Fibroblast of skin of left biceps (primary cell): ENCODE measurements at regions not wholly inside any gene's neighbourhood (a gene's known extent, or its start where the extent isn't known, plus 50 kb on each side); places are given as distances from the start of the nearest gene placed in this dataset.

Source experiments
- DNase-seq, 2 experiments: peaks; one replicate each; pipeline ENCODE4 v3.0.0-alpha.2; 2013; ENCODE audit warnings: low read depth in 2 of 2

DNA sequence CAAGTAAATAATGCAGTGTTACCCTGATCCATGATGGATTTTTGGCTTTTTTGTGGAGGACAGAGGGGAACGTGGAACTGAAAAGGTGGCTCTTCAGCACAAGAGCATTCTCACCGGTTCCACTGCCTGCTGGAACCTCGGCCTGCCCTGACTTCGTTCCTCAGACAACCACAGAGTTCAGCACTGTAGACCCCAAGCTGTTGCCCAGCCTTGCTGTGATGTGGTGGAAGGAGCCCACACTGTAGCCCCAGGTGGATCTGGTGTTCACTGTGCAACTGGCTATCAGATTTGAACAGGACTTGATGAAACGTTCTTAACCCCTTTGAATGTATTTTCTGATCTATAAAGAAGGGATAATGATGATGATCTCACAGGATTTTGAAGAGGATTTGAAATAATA lies 293.5 kb downstream of the TRIB2 start:
- DNase-seq: no peak

DNA sequence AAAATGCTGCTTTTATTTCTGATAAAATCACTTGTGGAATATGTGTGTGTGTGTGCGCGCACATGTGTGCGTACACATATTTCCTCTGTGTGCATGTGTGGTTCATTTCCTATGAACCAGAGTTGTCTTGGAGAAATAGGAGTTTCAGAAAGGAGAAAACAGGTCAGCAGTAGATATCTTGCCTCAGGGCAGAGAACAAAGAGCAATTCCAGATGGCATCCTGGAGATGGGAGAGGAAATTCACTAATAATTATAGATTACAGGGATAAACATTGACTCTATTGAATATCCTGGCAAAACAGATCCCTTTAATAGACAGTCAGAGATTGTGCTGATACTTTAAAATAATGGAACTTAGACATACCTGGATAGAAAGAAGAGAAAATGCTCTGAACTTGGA lies 298.0 kb downstream of the TRIB2 start:
- no peak for DNase-seq

DNA sequence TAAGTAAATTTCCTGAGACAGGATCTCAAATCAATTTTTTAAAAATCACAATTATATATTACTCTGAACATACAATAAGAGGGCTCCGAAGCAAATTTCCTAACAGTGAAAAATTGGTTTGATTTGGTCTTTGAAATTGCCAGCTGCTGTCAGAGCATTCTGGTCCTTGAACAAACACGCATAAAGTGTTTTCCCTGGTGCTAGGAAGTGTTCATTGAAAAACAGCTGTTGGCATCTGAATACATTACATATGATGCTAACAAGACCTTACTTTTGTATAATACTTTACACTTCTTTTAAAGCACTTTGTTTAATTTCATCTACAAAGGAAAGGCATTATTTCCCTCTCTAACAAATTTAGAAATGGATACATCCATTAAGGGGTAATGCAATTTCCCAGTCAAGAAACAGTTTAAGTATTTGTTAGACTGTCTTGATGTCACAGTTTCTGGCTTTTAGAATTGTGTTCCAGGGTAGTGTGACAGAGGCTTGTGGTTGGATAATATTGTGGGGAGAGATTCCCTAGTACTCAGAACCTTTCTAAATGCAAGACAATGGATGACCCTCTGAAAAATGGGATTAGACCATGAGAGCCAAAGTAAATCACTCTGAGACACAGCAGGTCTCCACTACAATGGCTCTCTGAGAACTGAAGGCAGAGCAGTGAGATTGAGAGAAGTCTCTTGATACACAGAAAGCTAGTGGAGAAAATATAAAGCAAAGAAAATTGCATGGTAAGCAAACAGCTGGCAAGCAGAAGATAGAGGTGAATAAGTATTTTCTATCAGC lies 299.0 kb downstream of the TRIB2 start:
- no peak for DNase-seq

DNA sequence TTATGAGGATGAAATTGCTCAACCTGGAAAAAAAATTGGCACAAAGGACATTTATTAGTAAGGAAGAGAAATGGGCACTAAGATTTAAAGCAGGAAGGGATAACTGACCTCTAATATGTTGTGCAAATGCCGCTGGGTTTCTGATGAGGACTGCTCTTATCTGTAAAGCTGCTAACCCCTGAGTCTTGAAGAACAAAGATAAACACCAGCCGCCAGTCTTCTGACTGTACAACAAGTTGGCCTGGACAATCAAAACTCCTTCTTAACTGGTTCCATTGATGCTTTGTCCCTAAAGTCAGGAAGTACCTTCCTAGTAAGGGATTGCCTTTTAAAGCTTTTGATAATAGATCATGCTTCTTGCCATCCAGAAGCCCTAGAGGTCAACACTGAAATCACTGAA lies 301.8 kb downstream of the TRIB2 start:
- DNase-seq: no peak

DNA sequence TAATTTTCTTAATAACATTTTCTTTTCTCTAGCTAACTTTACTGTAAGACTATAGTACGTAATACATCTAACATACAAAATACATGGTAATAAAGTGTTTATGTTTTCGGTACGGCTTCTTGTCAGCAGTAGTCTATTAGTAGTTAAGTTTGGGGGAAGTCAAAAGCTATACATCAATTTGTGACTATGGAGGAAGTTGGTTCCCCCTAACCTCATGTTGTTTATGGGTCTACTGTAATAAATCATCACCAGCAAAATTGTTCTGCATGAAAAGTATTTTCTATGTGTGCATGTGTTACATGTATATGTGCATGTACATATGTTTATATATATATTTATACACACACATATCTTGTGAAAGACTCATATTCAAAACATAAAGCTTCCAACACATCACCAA lies 303.0 kb downstream of the TRIB2 start:
- DNase-seq: no peak

DNA sequence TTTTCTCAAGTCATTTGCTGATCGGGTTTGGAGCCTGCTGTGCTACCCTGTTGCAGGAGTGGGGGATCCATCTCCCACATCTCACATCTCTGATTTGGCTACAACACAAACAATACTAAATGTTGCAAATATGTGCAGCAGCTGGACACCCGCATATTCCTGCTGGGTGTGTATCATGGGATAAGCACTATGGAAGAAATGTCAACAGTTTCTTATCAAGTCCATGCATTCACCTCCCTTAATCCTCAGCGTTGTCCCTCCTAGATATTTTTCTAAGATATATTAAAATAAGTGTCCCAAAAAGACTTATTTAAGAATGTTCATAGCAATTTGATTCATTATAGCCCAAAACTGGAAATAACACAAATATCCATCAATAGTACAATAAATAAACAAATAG lies 303.7 kb downstream of the TRIB2 start:
- DNase-seq: no peak

DNA sequence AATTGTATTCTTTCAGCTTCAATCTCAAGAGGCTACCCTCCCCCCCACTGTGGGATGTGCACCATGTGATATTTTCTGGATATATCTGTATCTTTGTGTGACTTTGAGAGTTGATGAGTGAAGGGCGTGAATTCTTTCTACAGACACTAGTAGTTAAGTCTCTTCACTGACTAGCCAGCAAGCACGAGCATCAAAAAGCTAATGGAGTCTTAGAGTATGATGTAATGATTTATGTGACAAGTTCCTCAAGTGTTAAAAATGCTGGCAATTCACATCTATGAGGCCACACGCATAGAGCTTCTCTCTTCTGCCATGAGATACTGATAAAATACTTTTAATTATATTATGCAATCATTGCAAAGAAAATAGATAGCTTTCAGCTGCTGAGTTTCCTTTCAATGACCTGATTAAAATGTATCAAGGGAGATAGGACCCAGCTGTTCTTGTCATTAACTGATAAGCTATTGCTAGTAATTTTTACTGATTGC lies 304.8 kb downstream of the TRIB2 start:
- peak; percentile 15 to 35 for DNase-seq

DNA sequence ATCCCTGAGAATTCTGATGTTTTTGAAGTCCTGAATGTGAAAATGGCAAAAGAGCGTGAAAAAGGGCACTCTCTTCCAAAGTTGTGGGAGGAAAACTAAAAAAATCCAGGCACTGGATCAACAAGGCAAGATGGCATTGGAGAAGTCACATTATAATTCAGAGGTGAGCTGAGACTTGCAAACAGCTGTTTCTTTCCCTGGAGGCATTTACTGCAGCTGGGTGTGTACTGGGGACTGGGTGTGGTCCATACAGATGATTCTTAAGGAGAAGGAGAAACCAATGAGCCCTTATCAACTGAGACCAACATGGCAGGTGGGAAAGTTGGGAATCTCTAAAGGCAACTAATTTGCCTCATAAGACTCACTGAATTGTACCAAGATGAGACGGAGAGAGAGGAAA lies 313.9 kb downstream of the TRIB2 start:
- DNase-seq: no peak

DNA sequence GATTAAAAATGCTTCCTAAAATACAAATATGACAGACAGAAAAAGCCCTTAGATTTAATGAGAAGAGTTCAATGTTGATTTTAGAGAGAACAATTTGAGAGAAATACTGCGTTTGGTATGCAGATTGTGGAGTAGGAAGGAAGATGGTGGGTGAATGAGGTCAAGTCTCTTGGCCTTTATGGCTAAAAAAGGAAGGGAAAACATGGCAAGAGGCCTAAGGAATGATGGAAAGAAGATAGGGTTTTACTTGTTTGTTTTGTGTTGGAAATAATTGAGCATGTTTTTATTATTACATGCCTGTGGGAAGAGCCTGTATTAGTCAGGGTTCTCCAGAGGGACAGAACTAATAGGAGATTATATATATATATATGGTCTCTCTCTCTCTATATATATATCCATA lies 318.1 kb downstream of the TRIB2 start:
- DNase-seq: no peak

DNA sequence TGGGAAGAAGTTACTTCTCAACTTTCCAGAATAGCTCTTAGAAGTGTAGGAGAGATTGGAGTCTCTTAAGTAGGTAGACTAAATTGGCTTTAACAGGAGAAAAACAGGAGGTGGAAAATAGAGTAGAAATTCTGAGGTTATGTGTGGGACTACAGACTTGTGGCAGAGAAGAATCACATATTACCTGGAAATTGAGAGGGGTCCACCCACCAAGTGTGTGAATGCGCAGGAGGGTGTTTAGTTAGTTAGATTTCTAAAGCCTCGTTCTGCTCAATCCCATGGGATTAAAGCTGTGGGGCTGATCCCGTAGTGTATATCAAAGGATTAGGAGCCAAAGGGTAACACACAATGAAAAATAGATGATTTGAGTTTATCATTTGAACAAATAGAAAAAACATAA lies 319.1 kb downstream of the TRIB2 start:
- DNase-seq: no peak

DNA sequence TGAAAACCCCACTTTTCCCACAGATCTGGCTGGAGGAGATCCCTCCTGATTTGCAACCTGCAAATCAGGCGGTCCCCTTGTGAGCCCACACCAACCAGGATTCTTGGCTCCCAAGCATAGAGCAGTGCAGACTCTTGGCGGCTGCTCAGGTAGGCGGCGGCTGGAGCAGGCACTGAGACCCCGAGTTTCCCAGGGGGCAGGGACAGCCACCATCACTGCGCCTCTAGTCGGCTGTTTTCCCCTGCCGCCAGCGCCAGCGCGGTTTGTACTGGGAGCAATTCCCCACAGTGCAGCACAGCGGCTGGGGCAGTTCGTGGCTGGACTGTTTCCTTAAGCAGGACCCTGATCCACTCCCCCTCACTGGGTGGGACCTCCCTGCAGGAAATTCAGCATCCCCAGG lies 323.3 kb downstream of the TRIB2 start:
- DNase-seq: no peak

DNA sequence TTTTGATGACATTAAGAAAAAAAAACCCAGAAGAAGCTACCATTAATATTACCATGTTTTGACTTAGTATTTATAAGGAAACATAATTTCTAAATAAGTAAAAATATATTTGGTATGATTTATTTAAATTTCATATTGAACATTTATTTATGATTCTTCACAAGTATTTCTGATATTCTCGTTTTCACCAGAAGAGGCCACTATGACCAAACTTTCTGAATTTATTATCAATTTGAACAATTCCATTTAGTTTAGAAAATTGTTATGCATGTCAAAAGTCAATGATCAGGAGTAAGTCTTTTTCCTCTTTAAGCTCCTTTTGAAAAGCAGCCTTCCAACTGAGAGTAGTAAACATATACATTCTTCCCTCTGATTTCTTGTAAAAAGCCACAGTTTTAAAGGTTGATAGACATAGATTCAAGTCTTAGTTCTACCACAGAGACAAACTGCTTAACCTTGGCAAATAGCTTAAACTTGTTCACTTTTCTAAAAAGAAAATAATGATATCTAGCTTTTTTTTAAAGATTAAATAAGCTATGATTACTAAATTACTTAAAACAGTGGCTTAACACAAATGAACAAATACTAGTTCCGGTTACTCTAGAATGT lies 329.9 kb downstream of the TRIB2 start:
- DNase-seq: no peak

DNA sequence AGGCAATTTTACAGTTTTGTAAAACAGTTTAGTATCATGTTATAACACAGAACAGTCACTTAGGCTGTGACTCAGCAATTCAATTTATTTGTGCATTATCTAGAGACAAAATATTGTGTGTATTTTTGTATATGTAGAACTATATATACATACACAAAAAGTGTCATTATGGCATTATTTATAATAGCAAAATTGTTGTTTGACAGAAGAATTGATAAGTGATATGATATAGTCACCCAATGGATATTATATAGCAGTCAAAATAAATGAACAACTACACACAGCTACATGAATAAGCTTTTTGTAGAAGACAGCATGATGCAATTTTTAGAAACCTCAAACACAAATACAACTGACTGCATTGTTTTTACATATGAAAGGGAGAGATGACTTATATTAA lies 334.0 kb downstream of the TRIB2 start:
- DNase-seq: no peak

DNA sequence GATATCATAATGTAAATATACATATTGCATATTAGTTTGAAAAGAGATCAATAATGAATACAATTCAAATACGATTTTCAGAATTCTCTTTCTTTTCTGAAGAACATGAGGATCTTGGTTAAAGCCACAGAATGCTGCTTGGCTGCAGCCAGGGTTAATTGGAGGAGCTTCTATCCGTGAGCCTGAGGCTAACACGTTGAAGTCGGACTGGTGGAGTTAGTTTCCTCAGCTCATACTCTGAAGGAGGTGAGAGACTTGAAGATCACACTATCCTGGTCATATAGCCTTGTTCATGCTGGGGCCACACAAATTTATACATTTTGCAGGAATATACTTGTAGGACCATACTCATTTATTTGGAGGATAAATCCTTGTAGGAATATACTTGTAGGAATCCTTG lies 335.8 kb downstream of the TRIB2 start:
- DNase-seq: no peak

DNA sequence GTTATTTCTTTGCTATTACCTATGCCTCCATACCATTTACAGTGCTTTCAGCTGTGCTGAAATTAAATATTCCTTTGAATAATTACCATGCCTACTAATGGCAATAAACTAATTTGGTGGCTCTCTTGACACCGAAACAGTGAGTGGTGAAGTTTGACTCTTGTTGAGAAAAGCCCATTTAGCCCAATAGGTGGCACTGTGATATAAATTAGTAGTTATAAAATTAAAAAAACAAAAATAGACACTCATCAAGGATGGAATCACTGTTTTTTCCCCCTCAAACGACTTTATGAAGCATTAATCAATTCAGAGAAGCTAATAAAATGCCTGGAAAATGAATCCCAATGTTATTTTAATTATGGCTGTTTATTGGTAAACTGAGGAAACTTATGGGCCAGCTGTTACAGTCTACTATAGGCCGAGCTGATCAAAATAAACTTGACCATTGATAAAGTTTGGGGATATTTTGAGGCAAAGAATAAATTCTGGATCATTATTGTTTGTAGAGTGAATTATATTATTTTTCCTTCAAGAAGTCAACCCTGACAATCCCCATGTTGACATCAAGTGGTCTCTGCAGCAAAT lies 339.6 kb downstream of the TRIB2 start:
- DNase-seq: no peak

DNA sequence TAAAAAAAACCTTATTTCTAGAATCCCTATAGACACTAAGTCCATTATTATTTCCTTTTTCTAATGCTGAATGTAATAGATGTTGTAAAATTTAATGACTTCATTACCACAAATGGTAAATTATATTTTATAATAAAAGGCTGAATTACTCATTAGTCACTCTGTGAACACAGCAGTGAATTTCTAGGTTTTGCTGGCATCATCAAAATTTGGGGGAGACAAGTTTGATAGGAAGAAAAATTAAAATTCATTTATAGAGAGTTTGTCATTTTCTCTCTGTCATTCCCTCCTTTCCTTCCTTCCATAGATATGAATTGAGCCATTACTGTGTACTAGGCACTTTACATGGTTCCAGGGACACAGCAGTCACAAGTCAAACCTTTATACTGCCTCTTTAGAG lies 340.9 kb downstream of the TRIB2 start:
- DNase-seq: no peak

DNA sequence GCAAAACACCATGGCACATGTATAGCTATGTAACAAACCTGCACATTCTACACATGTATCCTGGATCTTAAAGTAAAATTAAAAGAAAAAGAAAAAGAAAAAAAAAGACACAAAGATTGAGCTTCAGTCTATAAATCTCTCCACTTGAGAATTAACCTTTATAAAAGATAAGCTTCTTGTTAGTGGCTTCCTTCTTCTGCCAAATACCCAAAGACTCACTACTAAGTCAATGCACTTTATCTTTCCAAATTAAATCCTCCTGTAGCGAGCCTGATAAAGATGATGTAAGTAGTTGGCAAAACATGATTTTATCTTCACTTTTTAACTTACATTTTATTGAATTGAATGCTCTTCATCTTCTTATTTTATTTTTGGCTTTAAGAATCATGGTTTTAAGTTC lies 349.9 kb downstream of the TRIB2 start:
- no peak for DNase-seq

DNA sequence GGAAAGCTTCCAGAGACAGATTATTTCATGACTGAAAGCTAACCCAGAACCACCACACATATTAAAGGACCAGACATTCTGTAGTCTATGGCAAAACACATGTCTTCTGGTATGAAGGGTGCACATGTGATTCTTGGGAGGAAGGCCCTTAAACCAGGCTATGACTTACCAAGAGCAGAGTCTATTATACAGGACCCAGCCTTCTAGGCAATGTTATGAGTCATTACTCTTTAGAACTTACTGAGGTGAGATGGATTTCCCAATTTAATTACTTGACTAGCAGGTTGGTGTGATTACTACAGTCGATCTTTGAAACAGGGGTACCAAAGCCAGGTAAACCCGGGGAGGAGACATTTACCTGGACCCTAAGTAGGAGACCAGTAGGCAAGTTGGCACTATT lies 350.8 kb downstream of the TRIB2 start:
- DNase-seq: no peak

DNA sequence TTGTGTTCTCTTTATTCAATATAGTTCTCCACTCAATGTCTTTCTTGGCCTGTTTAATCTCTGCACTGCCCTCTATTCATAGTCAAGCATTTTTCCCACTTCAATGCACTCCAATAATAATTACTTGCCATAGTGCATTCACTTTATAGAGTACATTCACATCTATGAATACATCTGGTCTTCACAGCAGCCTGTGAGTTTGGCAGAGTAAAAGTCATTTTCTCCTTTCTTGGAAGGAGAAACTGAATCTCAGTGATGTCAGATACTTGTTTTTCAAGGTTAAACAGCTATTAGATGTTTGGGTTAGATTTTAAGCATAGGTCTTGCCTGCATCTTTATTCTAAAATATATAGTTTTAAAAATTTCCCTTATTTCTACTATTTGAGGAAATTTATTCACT lies 373.2 kb downstream of the TRIB2 start:
- DNase-seq: no peak

DNA sequence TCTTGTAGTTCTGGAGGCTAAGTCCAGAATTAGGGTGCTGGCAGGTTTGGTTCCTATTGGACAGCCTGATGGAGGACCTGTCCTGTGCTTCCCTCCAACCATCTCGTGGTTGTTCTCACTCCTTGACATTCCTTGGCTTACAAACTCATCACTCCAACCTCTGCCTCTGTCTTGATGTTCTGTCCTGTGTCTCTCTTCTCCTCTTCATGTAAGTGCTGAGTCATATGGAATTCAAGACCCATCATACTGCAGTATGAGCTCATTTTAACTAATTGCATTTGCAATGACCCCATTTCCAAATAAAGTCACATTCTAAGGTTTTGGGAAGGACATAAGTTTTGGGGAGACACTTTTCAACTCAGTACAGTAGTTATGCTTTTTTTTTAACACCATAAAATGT lies 374.7 kb downstream of the TRIB2 start:
- DNase-seq: no peak

DNA sequence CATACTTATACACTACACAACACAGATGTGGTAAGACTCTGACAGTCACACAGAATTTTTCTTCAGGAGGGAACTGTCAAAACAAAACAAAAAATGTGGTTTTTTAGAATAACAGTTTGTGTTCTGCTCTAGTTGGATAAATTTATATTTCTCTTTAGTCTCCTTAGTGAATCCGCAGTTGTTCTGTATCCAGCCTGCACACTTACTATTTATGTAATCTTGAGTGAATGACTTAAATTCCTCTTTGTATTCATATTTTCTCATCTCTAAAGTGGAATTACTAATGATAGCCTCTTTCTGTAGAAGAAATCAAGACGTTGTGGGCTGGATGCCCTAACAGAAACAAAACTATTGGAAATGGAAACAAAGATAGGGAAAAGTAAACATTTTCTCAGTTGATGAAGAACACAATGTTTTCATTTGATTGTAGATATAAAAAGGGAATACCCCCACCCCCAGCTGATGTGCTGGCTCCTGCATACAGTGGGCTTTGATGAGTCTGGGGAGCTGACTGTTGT lies 375.2 kb downstream of the TRIB2 start:
- DNase-seq: no peak

DNA sequence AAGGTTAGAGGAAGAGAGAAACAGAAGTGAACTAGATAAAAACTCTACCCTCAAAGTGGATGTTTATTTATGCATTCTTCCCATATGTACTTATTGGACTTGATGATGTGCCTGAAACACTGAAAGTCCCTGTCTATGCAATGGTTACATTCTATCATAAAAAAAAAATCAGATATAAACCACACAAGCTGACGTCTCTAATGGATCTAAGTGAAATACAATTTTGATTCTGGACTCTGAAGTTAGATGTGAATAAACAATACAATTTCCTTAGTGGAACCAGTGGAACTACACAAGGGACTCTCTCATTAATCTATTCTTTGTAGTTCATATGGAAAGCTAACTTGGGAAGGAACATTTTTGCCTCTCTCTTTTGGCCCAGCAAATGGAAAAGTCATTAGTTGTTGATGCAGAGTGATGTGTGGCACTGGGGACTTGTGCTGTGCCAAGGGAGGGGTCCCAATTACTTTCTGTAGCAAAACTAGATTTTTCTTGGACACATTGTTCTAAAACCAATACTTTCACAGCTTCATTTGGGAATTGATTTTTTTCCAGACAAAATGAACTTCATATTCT lies 376.8 kb downstream of the TRIB2 start:
- DNase-seq: no peak
